Osteoblast (primary cell): ENCODE measurements at regions not wholly inside any gene's neighbourhood (a gene's known extent, or its start where the extent isn't known, plus 50 kb on each side); places are given as distances from the start of the nearest gene placed in this dataset.

Experiments
- DNase-seq: peaks from one replicate; pipeline ENCODE4 v3.0.0; 2011; ENCODE audit warnings: low spot score, mixed read lengths; ENCODE audit not compliant: insufficient read length; ENCODE audit errors: missing footprints
- H2AFZ ChIP-seq: 2 replicates; pipeline ENCODE4 v1.6.0; 2011; ENCODE audit warnings: mild to moderate bottlenecking, low read length
- H3K27ac ChIP-seq: 2 replicates; pipeline ENCODE4 v1.5.1; 2011; ENCODE audit warnings: mild to moderate bottlenecking, low read depth, low read length, moderate library complexity
- H3K27me3 ChIP-seq: 2 replicates; pipeline ENCODE4 v1.6.0; 2012; ENCODE audit warnings: mild to moderate bottlenecking, control low read depth, inconsistent platforms, low read length, moderate library complexity; ENCODE audit not compliant: insufficient read depth
- H3K36me3 ChIP-seq: 2 replicates; pipeline ENCODE4 v1.5.1; 2011; ENCODE audit warnings: mild to moderate bottlenecking, low read length, control low read depth, moderate library complexity; ENCODE audit not compliant: insufficient read depth
- H3K4me1 ChIP-seq: 2 replicates; pipeline ENCODE4 v1.5.1; 2011; ENCODE audit warnings: mild to moderate bottlenecking, low read length, control low read depth, moderate library complexity; ENCODE audit not compliant: insufficient read depth
- H3K4me2 ChIP-seq: 2 replicates; pipeline ENCODE4 v1.6.0; 2011; ENCODE audit warnings: mild to moderate bottlenecking, low read length; ENCODE audit not compliant: insufficient read depth
- H3K4me3 ChIP-seq: fragments of 200-600 bp; sonication (generic); 3 replicates; pipeline ENCODE4 v1.5.1; 2012; ENCODE audit warnings: mild to moderate bottlenecking, low read length, inconsistent platforms; ENCODE audit not compliant: insufficient read depth
- H3K79me2 ChIP-seq: 2 replicates; pipeline ENCODE4 v1.6.0; 2012; ENCODE audit warnings: mild to moderate bottlenecking, low read length, control low read depth, inconsistent platforms; ENCODE audit not compliant: insufficient read depth
- H3K9me3 ChIP-seq: 2 replicates; pipeline ENCODE4 v1.5.1; 2011; ENCODE audit warnings: low read depth, low read length, control low read depth
- H4K20me1 ChIP-seq: 2 replicates; pipeline ENCODE4 v1.6.0; 2012; ENCODE audit warnings: mild to moderate bottlenecking, low read length, control low read depth; ENCODE audit not compliant: insufficient read depth
- TF ChIP-seq, protein P1 (sequence below): IDR thresholded peaks from 2 replicates; pipeline ENCODE4 v1.5.1; 2011; ENCODE audit warnings: mild to moderate bottlenecking, low read depth, low read length, moderate library complexity; ENCODE audit errors: extremely low read depth

DNA sequence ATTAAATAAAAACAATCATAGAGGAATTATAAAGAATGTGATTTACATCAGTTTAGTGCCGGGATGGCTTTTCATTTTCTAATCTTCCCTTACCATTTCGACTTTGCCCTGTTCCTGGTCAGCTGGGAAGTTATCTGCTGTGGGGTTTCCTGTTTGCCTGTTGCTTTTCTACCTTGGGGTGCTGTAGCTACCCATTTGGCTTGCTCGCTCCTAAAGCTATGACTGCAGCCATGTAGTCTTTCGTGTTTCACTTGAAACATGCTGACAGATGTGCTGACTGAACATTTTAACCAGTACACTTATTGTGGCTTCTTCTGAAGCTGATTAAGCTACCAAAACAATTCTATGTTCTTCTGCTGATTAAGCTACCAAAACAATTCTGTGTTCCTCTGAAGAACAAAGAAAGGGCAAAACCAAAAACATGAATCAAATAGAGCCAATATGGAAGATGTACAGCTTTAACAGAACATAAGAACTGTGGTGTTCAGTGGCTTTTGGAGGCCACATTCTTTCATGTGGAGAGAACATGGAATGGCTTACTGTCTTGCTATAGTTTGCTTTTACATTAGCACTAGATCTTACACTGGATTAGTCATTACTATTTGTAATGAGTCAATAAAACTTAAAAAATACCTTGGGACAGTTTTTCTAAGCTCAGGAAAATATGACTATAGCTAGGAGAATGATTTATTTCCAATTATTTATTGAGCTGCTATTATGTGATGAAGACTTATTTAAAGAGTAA, 440.4 kb downstream of the SPRY1 start:
- Histone ChIP-seq H2AFZ (peak overlapping the region; percentile 9), H3K27me3 (no peaks in the 10 kb centered on the region), H3K4me1 (peaks cover 13% of the 10 kb centered on the region), H4K20me1 (no peaks in the 10 kb centered on the region), H3K27ac (no peak overlapping the region), H3K4me2 (no peak overlapping the region), H3K4me3 (no peak overlapping the region), H3K79me2 (no peaks in the 10 kb centered on the region), H3K36me3 (no peaks in the 10 kb centered on the region), H3K9me3 (no peaks in the 10 kb centered on the region)
- no peak for DNase-seq
- TF ChIP-seq, protein P1, sequence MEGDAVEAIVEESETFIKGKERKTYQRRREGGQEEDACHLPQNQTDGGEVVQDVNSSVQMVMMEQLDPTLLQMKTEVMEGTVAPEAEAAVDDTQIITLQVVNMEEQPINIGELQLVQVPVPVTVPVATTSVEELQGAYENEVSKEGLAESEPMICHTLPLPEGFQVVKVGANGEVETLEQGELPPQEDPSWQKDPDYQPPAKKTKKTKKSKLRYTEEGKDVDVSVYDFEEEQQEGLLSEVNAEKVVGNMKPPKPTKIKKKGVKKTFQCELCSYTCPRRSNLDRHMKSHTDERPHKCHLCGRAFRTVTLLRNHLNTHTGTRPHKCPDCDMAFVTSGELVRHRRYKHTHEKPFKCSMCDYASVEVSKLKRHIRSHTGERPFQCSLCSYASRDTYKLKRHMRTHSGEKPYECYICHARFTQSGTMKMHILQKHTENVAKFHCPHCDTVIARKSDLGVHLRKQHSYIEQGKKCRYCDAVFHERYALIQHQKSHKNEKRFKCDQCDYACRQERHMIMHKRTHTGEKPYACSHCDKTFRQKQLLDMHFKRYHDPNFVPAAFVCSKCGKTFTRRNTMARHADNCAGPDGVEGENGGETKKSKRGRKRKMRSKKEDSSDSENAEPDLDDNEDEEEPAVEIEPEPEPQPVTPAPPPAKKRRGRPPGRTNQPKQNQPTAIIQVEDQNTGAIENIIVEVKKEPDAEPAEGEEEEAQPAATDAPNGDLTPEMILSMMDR = no peak

DNA sequence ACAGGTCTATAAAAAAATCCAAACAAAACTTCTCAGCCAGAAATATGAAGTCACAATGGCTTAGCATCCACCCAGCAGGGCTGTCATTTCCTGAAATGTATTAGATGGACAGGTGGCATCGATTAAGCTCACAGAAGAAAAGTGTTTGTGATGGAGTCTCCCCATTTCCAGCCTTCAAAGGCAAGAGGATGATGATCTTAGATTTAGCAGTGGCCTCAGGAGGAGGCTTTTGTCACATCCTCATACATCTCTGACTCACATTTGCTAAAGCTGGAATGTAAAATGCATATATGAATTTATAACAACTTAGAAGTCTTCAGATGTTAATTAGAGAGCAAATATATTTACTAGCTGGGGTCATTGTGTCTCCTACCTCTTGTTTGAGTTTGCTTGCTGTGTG, 441.9 kb downstream of the SPRY1 start:
- Histone ChIP-seq H2AFZ (no peak overlapping the region), H3K4me3 (no peak overlapping the region)

DNA sequence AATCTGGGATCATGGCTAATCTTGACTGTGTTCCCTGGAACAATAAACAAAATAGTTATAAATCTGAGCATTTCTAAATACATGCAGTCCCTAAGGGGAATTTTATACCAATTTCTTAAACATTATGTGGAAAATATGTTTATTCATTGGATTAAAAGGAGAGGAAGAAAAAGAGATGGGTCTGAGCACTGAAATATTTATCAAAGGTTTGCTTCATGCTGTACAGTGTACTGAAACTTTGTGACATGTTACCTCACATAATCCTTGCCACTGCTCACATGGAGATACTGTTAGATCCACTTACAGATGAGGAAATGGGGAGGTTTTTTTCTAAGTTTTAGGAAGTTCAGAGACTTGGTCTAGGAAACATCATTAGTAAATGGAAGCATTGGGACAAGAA, 443.6 kb downstream of the SPRY1 start:
- TF ChIP-seq, protein P1 = no peak
- H3K4me1 ChIP-seq = no peaks in the 10 kb centered on the region
- no peaks in the 10 kb centered on the region for H4K20me1 ChIP-seq

More for the DNA sequence above, 441.9 kb downstream of the SPRY1 start:
- TF ChIP-seq, protein P1 = no peak
- H3K36me3 ChIP-seq = no peaks in the 10 kb centered on the region
- no peak overlapping the region for H3K4me2 ChIP-seq
- H3K27ac ChIP-seq = no peak overlapping the region
- no peak for DNase-seq
- no peaks in the 10 kb centered on the region for H3K79me2 ChIP-seq
- H4K20me1 ChIP-seq = no peaks in the 10 kb centered on the region
- H3K9me3 ChIP-seq = no peaks in the 10 kb centered on the region
- H3K4me1 ChIP-seq = peaks cover 4% of the 10 kb centered on the region
- no peaks in the 10 kb centered on the region for H3K27me3 ChIP-seq

DNA sequence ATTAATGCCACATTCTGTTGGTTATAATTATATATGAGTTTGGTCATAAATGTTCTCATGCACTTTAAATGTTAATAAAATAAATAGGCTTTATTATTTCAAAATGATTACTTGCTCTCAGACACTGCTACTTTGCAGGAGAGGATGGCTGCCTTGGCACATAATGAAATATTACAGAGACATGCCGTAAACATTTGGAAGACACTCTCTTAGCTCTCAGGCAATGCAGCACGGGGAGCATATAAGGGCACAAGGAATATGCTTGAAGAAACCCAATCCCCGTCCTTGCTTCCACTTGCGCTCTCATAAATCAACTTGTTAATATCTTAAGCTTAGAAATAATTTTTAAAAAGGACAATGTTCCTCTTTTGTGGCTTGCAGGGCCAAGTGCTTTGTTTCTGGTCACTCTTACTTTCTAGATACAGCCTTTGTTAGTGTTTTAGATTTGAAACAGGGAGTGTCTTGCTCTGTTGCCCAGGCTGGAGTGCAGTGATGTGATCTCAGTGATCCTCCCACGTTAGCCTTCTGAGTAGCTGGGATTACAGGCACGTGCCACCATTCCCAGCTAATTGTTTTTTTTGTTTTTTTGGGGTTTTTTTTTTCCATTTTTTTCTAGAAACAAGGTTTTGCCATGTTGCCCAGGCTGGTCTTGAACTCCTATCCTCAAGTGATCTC, 445.0 kb downstream of the SPRY1 start:
- Histone ChIP-seq H4K20me1 (no peaks in the 10 kb centered on the region), H2AFZ (no peak overlapping the region), H3K79me2 (no peaks in the 10 kb centered on the region), H3K27me3 (no peaks in the 10 kb centered on the region), H3K4me1 (no peaks in the 10 kb centered on the region), H3K4me2 (no peak overlapping the region), H3K27ac (no peak overlapping the region), H3K9me3 (no peaks in the 10 kb centered on the region), H3K36me3 (no peaks in the 10 kb centered on the region), H3K4me3 (no peak overlapping the region)
- TF ChIP-seq, protein P1 = no peak
- no peak for DNase-seq

More for the DNA sequence above, 443.6 kb downstream of the SPRY1 start:
- no peak overlapping the region for H2AFZ ChIP-seq
- no peak overlapping the region for H3K4me3 ChIP-seq
- H3K36me3 ChIP-seq = no peaks in the 10 kb centered on the region
- H3K9me3 ChIP-seq = no peaks in the 10 kb centered on the region
- H3K27ac ChIP-seq = no peak overlapping the region
- H3K79me2 ChIP-seq = no peaks in the 10 kb centered on the region
- H3K4me2 ChIP-seq = no peak overlapping the region
- no peaks in the 10 kb centered on the region for H3K27me3 ChIP-seq
- DNase-seq = no peak
